K562 (cell line): ENCODE measurements at regions not wholly inside any gene's neighbourhood (a gene's known extent, or its start where the extent isn't known, plus 50 kb on each side); places are given as distances from the start of the nearest gene placed in this dataset.

Experiments used
- CBX8 ChIP-seq: fragments of 200-600 bp; sonication (generic); IDR thresholded peaks from 2 replicates; pipeline ENCODE4 v1.6.1; 2012; ENCODE audit warnings: borderline replicate concordance, mixed run types, low read depth, mild to moderate bottlenecking, moderate library complexity, mixed read lengths, low read length, control low read depth, inconsistent platforms; ENCODE audit not compliant: poor library complexity, severe bottlenecking; ENCODE audit errors: extremely low read depth
- EZH2 ChIP-seq: IDR thresholded peaks from 2 replicates; pipeline ENCODE4 v1.6.1; 2012; ENCODE audit warnings: low read depth, mild to moderate bottlenecking, inconsistent platforms, low read length, borderline replicate concordance
- FOSL1 ChIP-seq: fragments of 200-800 bp; sonication (Bioruptor generic); conservative IDR thresholded peaks from 2 replicates; pipeline ENCODE4 v1.6.1; 2016; ENCODE audit warnings: missing genetic modification characterization, missing compliant biosample characterization
- NRF1 ChIP-seq, 2 experiments: fragments of 450-650 bp; IDR thresholded peaks in 1 of 2; conservative IDR thresholded peaks in 1 of 2; 2 replicates each; pipeline ENCODE4 v1.6.1; 2014; ENCODE audit warnings: mild to moderate bottlenecking in 2 of 2
- POLR2A ChIP-seq: fragments of 450-650 bp; conservative IDR thresholded peaks from 2 replicates; pipeline ENCODE4 v1.6.1; 2016
- TSHZ1 ChIP-seq: fragments of 250-450 bp; sonication (Bioruptor Pico); IDR thresholded peaks from 2 replicates; pipeline ENCODE4 v1.4.0; 2020; ENCODE audit warnings: mild to moderate bottlenecking, moderate library complexity
- ZNF253 ChIP-seq: fragments of 250-450 bp; sonication (Bioruptor Pico); conservative IDR thresholded peaks from 2 replicates; pipeline ENCODE4 v1.6.1; 2021; ENCODE audit warnings: mild to moderate bottlenecking
- ZNF449 ChIP-seq: fragments of 250-450 bp; sonication (Bioruptor Pico); IDR thresholded peaks from 2 replicates; pipeline ENCODE4 v1.8.0; 2022; ENCODE audit warnings: moderate library complexity, mild to moderate bottlenecking, inconsistent platforms
- TF ChIP-seq, protein P1 (sequence below): sonication (generic); formaldehyde crosslinking; IDR thresholded peaks from 2 replicates; pipeline ENCODE4 v1.8.0; 2022; ENCODE audit warnings: mild to moderate bottlenecking, low read depth, missing genetic modification reagents
- TF ChIP-seq, protein P2 (sequence below): fragments of 250-450 bp; sonication (Bioruptor Pico); IDR thresholded peaks from 2 replicates; pipeline ENCODE4 v1.8.0; 2022; ENCODE audit warnings: inconsistent platforms

DNA sequence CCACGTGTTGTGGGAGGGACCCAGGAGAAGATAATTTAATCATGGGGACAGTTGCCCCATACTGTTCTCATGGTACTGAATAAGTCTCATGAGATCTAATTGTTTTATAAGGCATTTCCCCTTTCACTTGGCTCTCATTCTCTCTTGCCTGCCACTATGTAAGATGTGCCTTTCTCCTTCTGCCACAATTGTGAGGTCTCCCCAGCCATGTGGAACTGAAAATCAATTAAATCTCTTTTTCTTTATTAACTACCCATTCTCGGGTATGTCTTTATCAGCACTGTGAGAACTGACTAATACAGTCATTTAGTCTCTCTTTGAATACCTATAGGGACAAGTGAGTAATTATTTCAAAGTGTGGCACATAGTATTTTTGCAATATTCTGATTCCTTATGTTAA is 269.2 kb upstream of the SMARCA2 start:
- TF ChIP-seq POLR2A (no peak), ZNF449 (no peak), EZH2 (no peak), TSHZ1 (CRISPR knock-in tag) (no peak), NRF1 (conservative IDR thresholded peaks at IDR 0.05 in 1 of 2, IDR thresholded peaks at IDR 0.05 in 1 of 2) (no peak), ZNF253 (CRISPR knock-in tag) (no peak), FOSL1 (no peak), CBX8 (no peak)
- TF ChIP-seq, protein P1, sequence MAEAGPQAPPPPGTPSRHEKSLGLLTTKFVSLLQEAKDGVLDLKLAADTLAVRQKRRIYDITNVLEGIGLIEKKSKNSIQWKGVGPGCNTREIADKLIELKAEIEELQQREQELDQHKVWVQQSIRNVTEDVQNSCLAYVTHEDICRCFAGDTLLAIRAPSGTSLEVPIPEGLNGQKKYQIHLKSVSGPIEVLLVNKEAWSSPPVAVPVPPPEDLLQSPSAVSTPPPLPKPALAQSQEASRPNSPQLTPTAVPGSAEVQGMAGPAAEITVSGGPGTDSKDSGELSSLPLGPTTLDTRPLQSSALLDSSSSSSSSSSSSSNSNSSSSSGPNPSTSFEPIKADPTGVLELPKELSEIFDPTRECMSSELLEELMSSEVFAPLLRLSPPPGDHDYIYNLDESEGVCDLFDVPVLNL (CRISPR knock-in tag) = no peak
- TF ChIP-seq, protein P2, sequence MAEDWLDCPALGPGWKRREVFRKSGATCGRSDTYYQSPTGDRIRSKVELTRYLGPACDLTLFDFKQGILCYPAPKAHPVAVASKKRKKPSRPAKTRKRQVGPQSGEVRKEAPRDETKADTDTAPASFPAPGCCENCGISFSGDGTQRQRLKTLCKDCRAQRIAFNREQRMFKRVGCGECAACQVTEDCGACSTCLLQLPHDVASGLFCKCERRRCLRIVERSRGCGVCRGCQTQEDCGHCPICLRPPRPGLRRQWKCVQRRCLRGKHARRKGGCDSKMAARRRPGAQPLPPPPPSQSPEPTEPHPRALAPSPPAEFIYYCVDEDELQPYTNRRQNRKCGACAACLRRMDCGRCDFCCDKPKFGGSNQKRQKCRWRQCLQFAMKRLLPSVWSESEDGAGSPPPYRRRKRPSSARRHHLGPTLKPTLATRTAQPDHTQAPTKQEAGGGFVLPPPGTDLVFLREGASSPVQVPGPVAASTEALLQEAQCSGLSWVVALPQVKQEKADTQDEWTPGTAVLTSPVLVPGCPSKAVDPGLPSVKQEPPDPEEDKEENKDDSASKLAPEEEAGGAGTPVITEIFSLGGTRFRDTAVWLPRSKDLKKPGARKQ = no peak
